GM19193 (cell line): ENCODE measurements at regions not wholly inside any gene's neighbourhood (a gene's known extent, or its start where the extent isn't known, plus 50 kb on each side); places are given as distances from the start of the nearest gene placed in this dataset.

Experiments used
- POLR2A ChIP-seq: IDR thresholded peaks from 4 replicates; pipeline ENCODE4 v1.6.1; 2011; ENCODE audit not compliant: insufficient read depth, insufficient read length; ENCODE audit errors: extremely low read depth

GRCh38 chr6:167655174-167655821 is 171.4 kb upstream of the AFDN start:
- TF ChIP-seq POLR2A = no peak

GRCh38 chr6:167658106-167658505 is 168.6 kb upstream of the AFDN start:
- TF ChIP-seq POLR2A = no peak

GRCh38 chr6:167659046-167659445 is 167.7 kb upstream of the AFDN start:
- TF ChIP-seq POLR2A = no peak

- TF ChIP-seq POLR2A = no peak
Observed at GRCh38 chr6:167660424-167660823, 166.3 kb upstream of the AFDN start.

GRCh38 chr6:167660944-167661551 is 165.7 kb upstream of the AFDN start:
- TF ChIP-seq POLR2A = no peak

GRCh38 chr6:167661552-167662044 is 165.1 kb upstream of the AFDN start:
- TF ChIP-seq POLR2A = no peak

- TF ChIP-seq POLR2A = no peak
Observed at GRCh38 chr6:167662075-167662880, 164.4 kb upstream of the AFDN start.

GRCh38 chr6:167662881-167663205 is 163.9 kb upstream of the AFDN start:
- TF ChIP-seq POLR2A = no peak

GRCh38 chr6:167663316-167663715 is 163.4 kb upstream of the AFDN start:
- TF ChIP-seq POLR2A = no peak

- TF ChIP-seq POLR2A = no peak
Observed at GRCh38 chr6:167663784-167664443, 162.8 kb upstream of the AFDN start.

- TF ChIP-seq POLR2A = no peak
Observed at GRCh38 chr6:167664678-167665660, 161.7 kb upstream of the AFDN start.

GRCh38 chr6:167665698-167666330 is 160.9 kb upstream of the AFDN start:
- TF ChIP-seq POLR2A = no peak

- TF ChIP-seq POLR2A = no peak
Observed at GRCh38 chr6:167666571-167667203, 160.0 kb upstream of the AFDN start.
